Left ventricle myocardium inferior (tissue), 1 donor: ENCODE measurements at regions not wholly inside any gene's neighbourhood (a gene's known extent, or its start where the extent isn't known, plus 50 kb on each side); places are given as distances from the start of the nearest gene placed in this dataset.

Source experiments
- DNase-seq: peaks from one replicate; pipeline ENCODE4 v3.0.0-alpha.2; 2020
- H3K27ac ChIP-seq: fragments of 200-600 bp; replicated peaks from 2 replicates; pipeline ENCODE4 v1.8.0; 2021
- H3K27me3 ChIP-seq: fragments of 200-600 bp; 2 replicates; pipeline ENCODE4 v1.8.0; 2021; ENCODE audit warnings: low read depth
- H3K36me3 ChIP-seq: fragments of 200-600 bp; 2 replicates; pipeline ENCODE4 v1.8.0; 2021
- H3K4me1 ChIP-seq: fragments of 200-600 bp; 2 replicates; pipeline ENCODE4 v1.8.0; 2021
- H3K4me3 ChIP-seq: fragments of 200-600 bp; 2 replicates; pipeline ENCODE4 v1.8.0; 2021; ENCODE audit warnings: mild to moderate bottlenecking, moderate library complexity
- H3K9me3 ChIP-seq: fragments of 200-600 bp; replicated peaks from 2 replicates; pipeline ENCODE4 v1.8.0; 2021
- CTCF ChIP-seq: fragments of 200-600 bp; IDR thresholded peaks from 2 replicates; pipeline ENCODE4 v1.8.0; 2021; ENCODE audit warnings: antibody characterized with exemption, mild to moderate bottlenecking, borderline replicate concordance
- intact Hi-C: fragments of 100-400 bp; cut with micrococcal nuclease; formaldehyde crosslinking; loops from one replicate; pipeline ENCODE4 v1.11.0; 2022
- donor health status: DM: no; HTN: yes; CAD: no; lungs with severe emphysema.

- intact Hi-C loops, result no loop called here
- peaks cover 94% of the 10 kb centered on the region for H3K27me3 ChIP-seq
Observed at GRCh38 chr1:11345971-11346715, 73.1 kb downstream of the UBIAD1 start.

GRCh38 chr1:11350265-11350664 is 77.3 kb downstream of the UBIAD1 start:
- DNase-seq, result no peak
- H3K36me3 ChIP-seq, result no peaks in the 10 kb centered on the region
- peaks cover 37% of the 10 kb centered on the region for H3K9me3 ChIP-seq
- H3K4me1 ChIP-seq, result no peaks in the 10 kb centered on the region
- no peak for TF ChIP-seq CTCF
- no peak overlapping the region for H3K4me3 ChIP-seq
- H3K27ac ChIP-seq, result no peak overlapping the region
- H3K27me3 ChIP-seq, result peaks cover 91% of the 10 kb centered on the region
- intact Hi-C loops, result no loop called here

More at GRCh38 chr1:11345971-11346715, 73.1 kb downstream of the UBIAD1 start:
- no peaks in the 10 kb centered on the region for H3K36me3 ChIP-seq
- no peak overlapping the region for H3K27ac ChIP-seq
- TF ChIP-seq CTCF, result no peak
- H3K9me3 ChIP-seq, result peaks cover 31% of the 10 kb centered on the region
- H3K4me3 ChIP-seq, result no peak overlapping the region
- H3K4me1 ChIP-seq, result no peaks in the 10 kb centered on the region
- DNase-seq, result no peak

- no peak overlapping the region for H3K4me3 ChIP-seq
- TF ChIP-seq CTCF, result no peak
- no peaks in the 10 kb centered on the region for H3K36me3 ChIP-seq
- DNase-seq, result no peak
- intact Hi-C loops, result no loop called here
- H3K9me3 ChIP-seq, result peaks cover 37% of the 10 kb centered on the region
- H3K27ac ChIP-seq, result no peak overlapping the region
- no peaks in the 10 kb centered on the region for H3K4me1 ChIP-seq
- peaks cover 91% of the 10 kb centered on the region for H3K27me3 ChIP-seq
Observed at GRCh38 chr1:11352058-11352715, 79.2 kb downstream of the UBIAD1 start.

- Histone ChIP-seq H3K27me3 (peaks cover 94% of the 10 kb centered on the region), H3K27ac (no peak overlapping the region), H3K9me3 (peaks cover 34% of the 10 kb centered on the region), H3K36me3 (no peaks in the 10 kb centered on the region), H3K4me1 (no peaks in the 10 kb centered on the region), H3K4me3 (no peak overlapping the region)
- DNase-seq, result no peak
- intact Hi-C loops, result no loop called here
- no peak for TF ChIP-seq CTCF
Observed at GRCh38 chr1:11352816-11353799, 80.1 kb downstream of the UBIAD1 start.

- H3K27ac ChIP-seq, result no peak overlapping the region
- no peaks in the 10 kb centered on the region for H3K4me1 ChIP-seq
- intact Hi-C loops, result no loop called here
Observed at GRCh38 chr1:11354893-11355553, 82.0 kb downstream of the UBIAD1 start.

More at GRCh38 chr1:11354893-11355553, 82.0 kb downstream of the UBIAD1 start:
- peaks cover 14% of the 10 kb centered on the region for H3K9me3 ChIP-seq
- TF ChIP-seq CTCF, result no peak
- H3K36me3 ChIP-seq, result no peaks in the 10 kb centered on the region
- no peak overlapping the region for H3K4me3 ChIP-seq
- H3K27me3 ChIP-seq, result peaks cover 97% of the 10 kb centered on the region
- no peak for DNase-seq
